Activated T-helper 1 cell treated with anti-CD3 and anti-CD28 coated beads, Interleukin-2, amount 50 U/mL, for 16 hours (primary cell): ENCODE measurements at regions not wholly inside any gene's neighbourhood (a gene's known extent, or its start where the extent isn't known, plus 50 kb on each side); places are given as distances from the start of the nearest gene placed in this dataset.

Experiments
- DNase-seq, 2 donors: peaks; one replicate each; pipeline ENCODE4 v3.0.0-alpha.2; 2020; ENCODE audit warnings: low read depth in 1 of 2, low spot score in 1 of 2

GRCh38 chr20:1720845-1721475 is 63.4 kb upstream of the SIRPG start:
- DNase-seq: no peak

DNA sequence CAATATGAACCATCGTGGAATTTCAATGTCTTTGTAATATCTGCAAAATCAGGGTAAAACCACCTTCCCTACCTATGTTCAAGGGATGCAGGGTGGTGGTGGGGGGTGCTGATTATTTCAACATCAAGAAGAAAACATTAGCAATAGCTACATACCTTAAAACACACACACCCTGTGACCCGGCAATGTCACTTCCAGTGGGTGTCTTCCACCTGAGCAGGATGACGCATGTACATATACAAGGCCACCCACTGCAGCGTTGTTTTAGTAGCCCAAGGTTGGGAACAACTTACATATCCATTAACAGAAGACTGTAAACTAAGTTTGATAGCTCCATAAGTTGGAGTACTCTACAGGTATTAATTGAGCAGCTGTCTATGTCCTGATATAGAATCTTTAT is 62.6 kb upstream of the SIRPG start:
- no peak for DNase-seq

DNA sequence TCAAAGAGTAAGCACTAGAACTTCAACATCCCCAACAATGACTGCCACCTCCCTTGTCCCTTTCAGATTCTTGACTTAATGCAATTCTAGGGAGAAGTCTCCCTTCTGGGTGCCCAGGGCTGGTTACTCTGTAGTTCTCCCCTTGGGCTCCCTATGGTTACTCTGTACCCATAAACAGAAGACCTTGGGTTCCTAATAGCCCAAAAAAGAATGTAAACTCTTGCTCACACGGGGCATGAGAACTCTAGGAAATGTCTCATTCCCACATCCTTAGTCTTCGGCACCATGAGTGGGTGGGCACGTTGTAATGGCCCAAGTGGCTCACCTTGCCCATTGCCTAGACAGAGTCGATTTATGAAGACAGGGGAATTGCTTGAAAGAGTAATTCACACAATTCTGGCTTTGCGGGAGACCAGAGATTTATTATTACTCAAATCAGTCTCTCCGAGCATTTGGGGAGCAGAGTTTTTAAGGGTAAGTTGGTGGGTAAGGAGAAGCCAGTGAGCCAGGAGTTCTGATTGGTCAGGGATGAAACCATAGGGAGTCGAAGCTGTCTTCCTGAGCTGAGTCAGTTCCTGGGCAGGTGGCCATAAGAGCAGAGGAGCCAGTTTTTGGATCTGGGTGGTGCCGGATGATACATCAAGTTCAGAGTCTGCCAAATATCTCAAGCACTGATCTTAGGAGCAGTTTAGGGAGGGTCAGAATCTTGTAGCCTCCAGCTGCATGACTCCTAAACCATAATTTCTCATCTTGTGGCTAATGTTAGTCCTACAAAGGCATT is 61.2 kb upstream of the SIRPG start:
- no peak for DNase-seq

DNA sequence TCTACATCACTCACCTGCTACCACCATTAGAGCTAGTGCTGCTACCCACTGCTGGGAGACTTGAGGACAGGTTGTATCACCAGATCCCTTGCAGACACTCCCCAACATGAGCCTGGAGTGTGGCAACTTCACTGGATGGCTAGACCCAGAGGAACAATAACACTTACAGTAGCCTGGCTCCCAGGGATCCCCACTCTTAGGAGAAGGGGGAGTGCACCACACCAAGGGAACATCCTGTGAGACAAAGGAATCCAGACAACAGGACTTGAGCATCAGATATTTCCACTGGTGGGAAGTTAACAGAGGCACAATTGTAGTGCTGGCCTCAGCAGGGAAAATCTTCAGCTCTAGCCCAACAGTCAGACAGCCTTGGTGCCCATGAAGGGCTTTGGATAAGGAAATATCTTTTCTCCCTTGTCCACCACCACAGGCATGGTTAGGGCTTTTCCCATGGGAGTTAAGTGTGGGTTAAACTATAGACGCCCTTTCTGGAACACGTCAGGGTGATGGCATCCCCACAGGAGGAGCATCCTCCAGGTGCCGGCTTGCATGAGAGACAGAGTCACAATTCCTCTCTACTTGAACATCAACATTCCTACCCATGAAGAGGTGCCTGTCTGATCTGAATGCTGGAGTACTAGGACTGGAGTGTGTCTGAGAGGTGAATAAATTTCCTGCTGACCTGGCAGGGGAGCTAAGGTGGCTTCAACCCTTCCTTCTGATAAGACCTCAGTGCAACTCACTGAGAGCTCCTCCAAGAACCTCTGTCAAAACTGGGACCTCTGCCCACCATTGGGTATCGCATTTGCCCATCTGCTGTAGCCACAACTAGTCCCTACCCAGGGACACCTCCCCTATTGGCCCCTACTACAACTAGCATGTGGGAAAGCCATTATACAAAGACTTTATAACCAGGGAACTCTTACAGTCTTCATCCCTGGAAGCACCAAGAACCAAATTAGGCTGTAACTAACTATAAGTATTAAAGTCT is 55.4 kb upstream of the SIRPG start:
- DNase-seq: no peak

DNA sequence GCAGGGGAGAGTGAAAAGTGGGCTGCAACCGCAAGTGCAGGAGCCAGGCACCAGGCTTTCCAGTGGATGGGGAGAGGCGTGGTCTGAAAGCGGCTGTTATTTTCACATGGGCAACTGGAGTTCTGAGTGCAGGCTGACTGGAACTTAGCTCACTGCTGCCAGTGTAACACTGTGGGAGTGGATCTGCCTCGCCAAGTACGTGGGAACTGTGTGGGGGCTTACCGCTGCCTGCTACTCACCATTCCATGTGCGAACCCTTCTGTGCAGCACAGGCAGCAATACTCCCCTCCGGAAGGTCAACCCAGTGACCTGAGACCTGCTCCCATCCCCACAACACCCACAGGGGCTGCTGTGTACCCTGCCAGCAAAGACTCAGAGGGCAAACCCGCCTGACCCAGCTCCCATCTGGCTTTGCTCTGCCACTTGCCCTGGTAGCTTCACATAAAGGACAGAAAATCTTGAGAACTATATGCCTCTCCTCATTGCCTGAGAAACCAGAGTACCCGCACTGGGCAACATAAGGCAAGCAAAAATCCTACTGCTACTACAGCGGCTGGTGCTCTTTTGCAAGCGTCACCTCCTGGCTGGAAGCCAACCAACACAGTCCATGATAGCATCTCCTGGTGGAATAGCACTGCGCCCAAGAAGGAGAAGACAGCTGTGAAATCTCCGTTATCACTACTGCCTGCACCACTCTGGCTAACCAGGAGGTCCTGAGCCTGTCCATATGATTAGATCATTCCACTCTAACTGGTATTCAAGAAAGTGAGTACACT is 54.4 kb upstream of the SIRPG start:
- no peak for DNase-seq

DNA sequence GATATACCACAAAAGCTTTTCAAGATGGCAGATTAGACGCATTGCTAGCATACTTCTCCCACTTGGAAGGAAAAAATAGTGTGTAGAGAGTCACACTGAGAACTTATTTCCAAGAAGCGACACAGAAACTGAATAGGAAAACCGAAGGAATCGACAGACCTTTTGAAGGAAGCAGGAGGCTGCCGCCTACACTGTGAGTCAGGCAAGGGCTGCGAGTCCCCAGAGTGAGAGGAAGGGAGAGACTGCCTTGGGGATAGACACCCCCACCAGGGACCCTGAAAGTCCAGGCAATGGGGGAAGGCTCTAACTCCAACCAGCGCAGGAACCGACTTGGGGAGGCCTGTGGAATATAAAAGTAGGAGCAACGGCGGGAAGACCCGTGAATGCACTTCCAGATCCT is 53.7 kb upstream of the SIRPG start:
- DNase-seq: no peak

DNA sequence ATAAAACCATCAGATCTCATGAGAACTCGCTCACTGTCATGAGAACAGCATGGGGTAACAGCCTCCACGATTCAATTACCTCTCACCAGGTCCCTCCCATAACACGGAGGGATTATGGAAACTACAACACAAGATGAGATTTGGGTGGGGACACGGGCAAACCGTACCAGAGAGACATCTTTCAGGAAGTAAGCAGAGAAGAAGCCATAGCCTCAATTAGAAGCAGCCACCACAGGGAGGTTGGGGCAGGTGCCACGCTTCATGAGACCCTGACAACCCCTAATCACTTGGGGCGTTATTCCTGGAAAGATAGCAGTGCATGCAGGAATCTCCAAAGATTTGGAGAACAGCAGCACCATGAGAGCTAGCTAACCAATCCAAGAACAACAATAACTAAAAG is 52.9 kb upstream of the SIRPG start:
- no peak for DNase-seq

DNA sequence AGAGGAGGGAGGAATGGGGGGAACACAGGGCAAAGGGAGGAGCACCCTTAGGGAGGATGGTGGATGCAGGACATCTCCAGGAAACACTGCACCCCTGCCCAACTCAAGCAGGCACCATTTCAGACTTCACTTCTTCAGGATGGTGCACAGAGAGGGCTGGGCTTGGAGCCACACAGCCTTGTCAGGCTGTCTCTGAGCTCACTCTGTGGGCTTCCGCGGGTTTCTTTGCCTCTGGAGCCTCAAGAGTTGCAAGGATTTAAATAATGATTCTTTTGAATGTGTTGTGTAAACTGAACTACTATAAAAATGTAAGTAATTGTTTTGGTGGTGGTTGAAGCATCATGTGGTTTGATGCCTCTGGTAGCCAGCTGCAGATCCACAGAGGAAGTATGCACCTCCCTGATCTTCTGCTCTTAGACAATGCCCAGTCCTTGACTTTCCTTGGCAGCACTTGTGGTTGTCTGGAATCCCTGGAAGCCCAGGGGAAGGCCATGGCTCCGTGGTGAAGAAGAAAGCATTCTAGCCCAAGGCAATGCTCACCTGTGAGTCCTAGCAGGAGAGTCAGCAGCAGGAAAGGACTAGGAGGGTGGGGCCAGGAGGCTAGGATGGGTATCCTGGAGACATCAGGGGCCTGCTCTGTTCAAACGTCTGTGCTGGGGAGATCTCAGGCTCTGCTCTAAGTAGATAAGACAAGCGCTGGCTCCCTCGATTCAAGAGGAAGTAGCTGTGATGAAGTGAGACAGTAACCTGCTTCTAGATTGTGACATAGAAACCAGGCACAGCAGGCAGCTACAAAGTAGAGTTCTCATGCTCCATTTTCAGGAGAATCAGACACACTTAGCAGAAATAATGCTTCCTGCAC is 50.2 kb upstream of the SIRPG start:
- DNase-seq: no peak
